ENCODE measurements at regions not wholly inside any gene's neighbourhood (a gene's known extent, or its start where the extent isn't known, plus 50 kb on each side); places are given as distances from the start of the nearest gene placed in this dataset.
"Not testable (repeated sequence)": the region's sequence is repeated elsewhere in the genome, so short reads cannot be mapped to it uniquely, and the experiment has no call there.

DNA sequence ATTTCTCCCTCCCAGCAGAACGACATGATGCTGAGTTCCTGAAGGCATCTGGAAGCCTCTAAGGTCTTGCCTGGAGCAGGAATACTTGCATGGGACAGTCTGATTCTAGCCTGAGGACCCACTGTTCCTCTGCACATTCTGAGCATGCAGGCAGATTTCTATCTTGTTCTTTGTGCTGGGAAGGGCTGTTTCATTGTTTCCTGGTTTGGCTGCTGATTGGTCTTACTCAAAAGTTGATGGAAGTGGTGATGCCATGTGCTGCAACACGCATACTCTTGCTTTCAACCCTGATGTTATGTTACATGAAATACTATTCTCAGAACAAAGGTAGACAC lies 307.0 kb downstream of the GATA3 start:
- Histone ChIP-seq H2BK5ac (ENCODE audit: low read depth, low read length, poor library complexity) (no peak overlapping the region), H2BK120ac (ENCODE audit: insufficient read depth, low read length, poor library complexity) (no peak overlapping the region), H3K14ac (ENCODE audit: low read length) (no peak overlapping the region), H3K23ac (ENCODE audit: low read length) (no peak overlapping the region), H2AK5ac (ENCODE audit: low read length) (no peak overlapping the region), H3K36me3 (ENCODE audit: control insufficient read depth in 1 of 2, insufficient read depth in 2 of 2, low read length in 2 of 2) (no peaks in the 10 kb centered on the region), H4K91ac (ENCODE audit: low read depth, low read length) (no peak overlapping the region), H3K18ac (ENCODE audit: low read length) (no peak overlapping the region), H2AFZ (ENCODE audit: insufficient read depth, low read length, poor library complexity) (no peak overlapping the region), H3K79me2 (ENCODE audit: control insufficient read depth, insufficient read depth, low read length, poor library complexity) (no peaks in the 10 kb centered on the region), H3K9ac (ENCODE audit: low read length) (no peak overlapping the region), H4K8ac (ENCODE audit: low read depth, low read length) (no peak overlapping the region), H3K9me3 (ENCODE audit: insufficient read depth, low read depth, low read length) (no peaks in the 10 kb centered on the region), H3K79me1 (ENCODE audit: low read length) (peaks cover 15% of the 10 kb centered on the region), H3K27ac (ENCODE audit: low read depth, low read length) (no peak overlapping the region), H3K4me2 (ENCODE audit: low read length) (no peak overlapping the region), H3K4me3 (ENCODE audit: low read depth, low read length) (no peak overlapping the region), H3K27me3 (ENCODE audit: insufficient read depth, low read length) (no peaks in the 10 kb centered on the region), H3K4ac (ENCODE audit: low read depth, low read length) (no peak overlapping the region), H3K4me1 (ENCODE audit: control insufficient read depth in 1 of 2, insufficient read depth in 2 of 2, low read length in 2 of 2) (peaks cover 5 to 8% of the 10 kb centered on the region in 2 experiments), H2BK12ac (ENCODE audit: low read length) (no peak overlapping the region), H4K12ac (ENCODE audit: low read depth, low read length) (no peak overlapping the region)
- peak; percentile 86 to 95 for DNase-seq
- no CpG with 5 or more reads among the region's 2 CpGs for WGBS (ENCODE audit: extremely low coverage, insufficient coverage, insufficient read length)

DNA sequence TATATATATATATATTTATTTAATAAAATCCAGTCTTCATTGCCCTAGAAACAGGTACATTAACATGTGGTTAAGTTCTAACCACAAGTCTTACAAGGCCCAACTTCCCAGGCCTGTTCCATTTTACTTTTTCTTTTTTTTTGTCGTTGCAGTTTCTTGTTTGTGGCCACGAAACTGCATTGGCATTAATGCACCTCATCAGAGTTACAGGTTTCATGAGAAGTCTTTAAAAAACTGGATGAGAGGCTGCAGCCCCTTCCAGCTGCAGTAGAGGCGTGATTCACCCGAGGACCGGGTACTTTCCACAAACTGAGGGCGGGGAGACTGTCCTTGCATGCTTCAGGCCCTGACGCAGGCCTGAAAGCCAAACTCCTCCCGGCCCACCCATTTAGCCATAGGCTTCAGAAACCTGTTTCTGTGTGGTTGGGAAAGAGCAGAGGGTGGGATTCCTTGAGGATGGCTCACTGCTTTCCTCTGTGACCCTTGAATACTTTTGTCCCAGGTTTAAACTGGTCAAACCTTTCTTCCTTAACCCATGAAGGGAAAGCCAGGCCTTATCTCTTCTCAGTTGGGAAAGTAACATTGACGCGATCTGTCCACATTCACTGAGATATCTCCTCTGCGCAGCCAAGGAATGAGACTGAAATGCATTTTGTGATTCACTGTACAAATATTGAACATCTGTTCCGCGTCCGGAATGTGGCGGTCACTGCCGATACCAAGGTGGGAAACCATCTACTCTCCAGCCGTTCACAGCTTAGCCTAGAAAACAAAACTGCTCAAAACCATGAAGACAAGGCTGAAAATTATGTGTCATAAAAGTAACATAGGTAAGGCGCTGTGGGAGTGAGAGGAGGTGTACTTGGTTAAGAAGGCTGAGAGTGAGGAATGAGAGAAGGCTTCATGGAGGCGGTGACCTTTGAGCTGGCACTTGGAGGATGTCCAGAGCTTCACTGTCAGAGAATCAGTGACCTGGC lies 311.7 kb downstream of the GATA3 start:
- no peak overlapping the region for H3K4me3 ChIP-seq (ENCODE audit: low read depth, low read length)
- H3K27me3 ChIP-seq (ENCODE audit: insufficient read depth, low read length), result no peaks in the 10 kb centered on the region
- peak overlapping the region; percentile 41 for H3K14ac ChIP-seq (ENCODE audit: low read length)
- no peak overlapping the region for H3K4ac ChIP-seq (ENCODE audit: low read depth, low read length)
- no peak overlapping the region for H3K23ac ChIP-seq (ENCODE audit: low read length)
- peak overlapping the region; percentile 64 for H4K91ac ChIP-seq (ENCODE audit: low read depth, low read length)
- peak overlapping the region; percentile 6 for H2BK12ac ChIP-seq (ENCODE audit: low read length)
- no peak overlapping the region for H2AFZ ChIP-seq (ENCODE audit: insufficient read depth, low read length, poor library complexity)
- WGBS (ENCODE audit: extremely low coverage, insufficient coverage, insufficient read length), result no CpG with 5 or more reads among the region's 19 CpGs
- H3K4me2 ChIP-seq (ENCODE audit: low read length), result peak overlapping the region; percentile 52
- H3K79me2 ChIP-seq (ENCODE audit: control insufficient read depth, insufficient read depth, low read length, poor library complexity), result no peaks in the 10 kb centered on the region
- no peak overlapping the region for H4K12ac ChIP-seq (ENCODE audit: low read depth, low read length)
- no peak overlapping the region for H2AK5ac ChIP-seq (ENCODE audit: low read length)
- H3K9ac ChIP-seq (ENCODE audit: low read length), result no peak overlapping the region
- H2BK5ac ChIP-seq (ENCODE audit: low read depth, low read length, poor library complexity), result peak overlapping the region; percentile 79
- H3K9me3 ChIP-seq (ENCODE audit: insufficient read depth, low read depth, low read length), result no peaks in the 10 kb centered on the region
- DNase-seq, result peak; percentile 99
- H4K8ac ChIP-seq (ENCODE audit: low read depth, low read length), result peak overlapping the region; percentile 48
- no peaks in the 10 kb centered on the region for H3K36me3 ChIP-seq (ENCODE audit: control insufficient read depth in 1 of 2, insufficient read depth in 2 of 2, low read length in 2 of 2)
- H3K27ac ChIP-seq (ENCODE audit: low read depth, low read length), result peak overlapping the region; percentile 98
- peaks cover 16% of the 10 kb centered on the region for H3K79me1 ChIP-seq (ENCODE audit: low read length)
- H3K4me1 ChIP-seq (ENCODE audit: control insufficient read depth in 1 of 2, insufficient read depth in 2 of 2, low read length in 2 of 2), result peaks cover 3 to 8% of the 10 kb centered on the region in 2 experiments
- H2BK120ac ChIP-seq (ENCODE audit: insufficient read depth, low read length, poor library complexity), result peak overlapping the region; percentile 33
- peak overlapping the region; percentile 42 for H3K18ac ChIP-seq (ENCODE audit: low read length)

DNA sequence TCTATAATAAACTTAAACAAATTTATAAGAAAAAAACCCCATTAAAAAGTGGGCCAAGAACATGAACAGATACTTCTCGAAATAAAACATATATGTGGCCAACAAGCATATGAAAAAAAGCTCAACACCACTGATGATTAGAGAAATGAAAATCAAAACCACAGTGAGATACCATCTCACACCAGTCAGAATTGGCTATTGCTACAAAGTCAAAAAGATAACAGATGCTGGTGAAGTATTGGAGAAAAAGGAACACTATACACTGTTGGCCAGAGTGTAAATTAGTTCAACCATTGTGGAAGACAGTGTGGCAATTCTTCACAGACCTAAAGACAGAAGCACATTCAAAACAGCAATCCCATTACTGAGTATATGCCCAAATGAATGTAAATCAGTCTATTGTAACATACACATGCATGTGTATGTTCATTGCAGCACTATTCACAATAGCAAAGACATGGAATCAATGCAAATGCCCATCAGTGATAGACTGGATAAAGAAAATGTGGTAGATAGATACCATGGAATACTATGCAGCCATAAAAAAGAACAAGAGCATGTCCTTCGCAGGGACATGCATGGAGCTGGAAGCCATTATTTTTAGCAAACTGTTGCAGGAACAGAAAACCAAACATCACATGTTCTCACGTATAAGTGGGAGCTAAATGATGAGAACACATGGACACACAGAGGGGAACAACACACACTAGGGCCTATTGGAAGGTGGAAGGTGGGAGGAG lies 313.4 kb downstream of the GATA3 start:
- not testable (repeated sequence) for H3K14ac ChIP-seq (ENCODE audit: low read length); H3K9ac ChIP-seq (ENCODE audit: low read length); H3K9me3 ChIP-seq (ENCODE audit: insufficient read depth, low read depth, low read length); H4K91ac ChIP-seq (ENCODE audit: low read depth, low read length); H3K36me3 ChIP-seq (ENCODE audit: control insufficient read depth in 1 of 2, insufficient read depth in 2 of 2, low read length in 2 of 2); H3K4me1 ChIP-seq (ENCODE audit: control insufficient read depth in 1 of 2, insufficient read depth in 2 of 2, low read length in 2 of 2); H2AFZ ChIP-seq (ENCODE audit: insufficient read depth, low read length, poor library complexity); H2AK5ac ChIP-seq (ENCODE audit: low read length); DNase-seq; H2BK120ac ChIP-seq (ENCODE audit: insufficient read depth, low read length, poor library complexity); H3K79me2 ChIP-seq (ENCODE audit: control insufficient read depth, insufficient read depth, low read length, poor library complexity); H3K27ac ChIP-seq (ENCODE audit: low read depth, low read length); H3K4me2 ChIP-seq (ENCODE audit: low read length); H3K4ac ChIP-seq (ENCODE audit: low read depth, low read length); H3K27me3 ChIP-seq (ENCODE audit: insufficient read depth, low read length); H2BK5ac ChIP-seq (ENCODE audit: low read depth, low read length, poor library complexity); H2BK12ac ChIP-seq (ENCODE audit: low read length); H4K8ac ChIP-seq (ENCODE audit: low read depth, low read length); H3K18ac ChIP-seq (ENCODE audit: low read length); H4K12ac ChIP-seq (ENCODE audit: low read depth, low read length); H3K23ac ChIP-seq (ENCODE audit: low read length); H3K4me3 ChIP-seq (ENCODE audit: low read depth, low read length)
- H3K79me1 ChIP-seq (ENCODE audit: low read length), result peaks cover 17% of the 10 kb centered on the region
- no CpG with 5 or more reads among the region's 3 CpGs for WGBS (ENCODE audit: extremely low coverage, insufficient coverage, insufficient read length)

DNA sequence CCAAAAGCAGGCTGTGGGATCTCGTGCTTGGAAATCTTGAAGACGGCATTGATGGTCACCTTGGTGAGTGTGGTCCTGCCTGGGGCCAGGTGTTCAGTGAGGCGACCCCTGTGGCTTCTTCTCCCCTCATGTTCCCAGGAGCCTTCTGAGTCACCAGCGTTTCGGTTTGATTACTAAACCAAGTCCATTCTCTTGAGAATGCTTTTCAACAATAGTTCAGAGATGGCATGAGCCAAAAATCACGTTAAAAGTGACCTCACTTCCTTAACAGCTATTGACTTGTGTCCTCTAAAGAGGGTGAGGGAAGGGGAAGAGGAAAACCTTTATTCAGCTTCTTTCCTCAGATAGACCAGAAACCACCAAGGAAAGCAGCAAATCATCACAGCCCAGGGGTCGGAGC lies 315.2 kb downstream of the GATA3 start:
- H4K12ac ChIP-seq (ENCODE audit: low read depth, low read length), result no peak overlapping the region
- no peak overlapping the region for H4K8ac ChIP-seq (ENCODE audit: low read depth, low read length)
- no peak overlapping the region for H3K27ac ChIP-seq (ENCODE audit: low read depth, low read length)
- H3K79me1 ChIP-seq (ENCODE audit: low read length), result peaks cover 13% of the 10 kb centered on the region
- no peak overlapping the region for H3K4ac ChIP-seq (ENCODE audit: low read depth, low read length)
- peak overlapping the region; percentile 69 for H2BK12ac ChIP-seq (ENCODE audit: low read length)
- H3K23ac ChIP-seq (ENCODE audit: low read length), result no peak overlapping the region
- H2BK120ac ChIP-seq (ENCODE audit: insufficient read depth, low read length, poor library complexity), result no peak overlapping the region
- H3K4me2 ChIP-seq (ENCODE audit: low read length), result no peak overlapping the region
- no peak overlapping the region for H2AK5ac ChIP-seq (ENCODE audit: low read length)
- no peaks in the 10 kb centered on the region for H3K9me3 ChIP-seq (ENCODE audit: insufficient read depth, low read depth, low read length)
- no CpG with 5 or more reads among the region's 7 CpGs for WGBS (ENCODE audit: extremely low coverage, insufficient coverage, insufficient read length)
- peak overlapping the region; percentile 51 for H4K91ac ChIP-seq (ENCODE audit: low read depth, low read length)
- no peaks in the 10 kb centered on the region for H3K4me1 ChIP-seq (ENCODE audit: control insufficient read depth in 1 of 2, insufficient read depth in 2 of 2, low read length in 2 of 2)
- no peaks in the 10 kb centered on the region for H3K36me3 ChIP-seq (ENCODE audit: control insufficient read depth in 1 of 2, insufficient read depth in 2 of 2, low read length in 2 of 2)
- H3K79me2 ChIP-seq (ENCODE audit: control insufficient read depth, insufficient read depth, low read length, poor library complexity), result no peaks in the 10 kb centered on the region
- H3K9ac ChIP-seq (ENCODE audit: low read length), result no peak overlapping the region
- H2BK5ac ChIP-seq (ENCODE audit: low read depth, low read length, poor library complexity), result no peak overlapping the region
- H3K18ac ChIP-seq (ENCODE audit: low read length), result no peak overlapping the region
- no peak overlapping the region for H3K4me3 ChIP-seq (ENCODE audit: low read depth, low read length)
- H3K14ac ChIP-seq (ENCODE audit: low read length), result no peak overlapping the region
- no peak overlapping the region for H2AFZ ChIP-seq (ENCODE audit: insufficient read depth, low read length, poor library complexity)
- DNase-seq, result no peak
- H3K27me3 ChIP-seq (ENCODE audit: insufficient read depth, low read length), result no peaks in the 10 kb centered on the region
